Peyer's patch (tissue), 4 donors: ENCODE measurements at regions not wholly inside any gene's neighbourhood (a gene's known extent, or its start where the extent isn't known, plus 50 kb on each side); places are given as distances from the start of the nearest gene placed in this dataset.
"Not testable (repeated sequence)": the region's sequence is repeated elsewhere in the genome, so short reads cannot be mapped to it uniquely, and the experiment has no call there.

Experiments
- DNase-seq, 3 donors: peaks; one replicate each; pipeline ENCODE4 v3.0.0-alpha.2; 2017 to 2019
- H3K27ac ChIP-seq, 4 donors: fragments of 200-600 bp; sonication (generic); one replicate each; pipeline ENCODE4 v1.5.1; 2016 to 2019
- H3K27me3 ChIP-seq, 2 donors: fragments of 200-600 bp; sonication (generic); one replicate each; pipeline ENCODE4 v1.5.1; 2019
- H3K36me3 ChIP-seq, 3 donors: fragments of 200-600 bp; sonication (generic); one replicate each; pipeline ENCODE4 v1.5.1; 2016 to 2019
- H3K4me1 ChIP-seq, 4 donors: fragments of 200-600 bp; sonication (generic); one replicate each; pipeline ENCODE4 v1.5.1; 2016 to 2019
- H3K4me3 ChIP-seq, 4 donors: fragments of 200-600 bp; sonication (generic); 1 replicate in 3 of 4; 2 replicates in 1 of 4; pipeline ENCODE4 v1.5.1; 2016 to 2019; ENCODE audit warnings: mild to moderate bottlenecking in 1 of 4
- H3K9me3 ChIP-seq, 4 donors: fragments of 200-600 bp; sonication (generic); one replicate each; pipeline ENCODE4 v1.5.1; 2016 to 2019; ENCODE audit warnings: mild to moderate bottlenecking in 1 of 4
- CTCF ChIP-seq, 6 experiments: fragments of 450-650 bp in 4 of 6; fragments of 200-600 bp in 2 of 6; sonication (generic) in 1 of 6; IDR thresholded peaks; one replicate each; pipeline ENCODE4 v1.5.1; 2017 to 2019; ENCODE audit warnings: antibody characterized with exemption in 6 of 6, mild to moderate bottlenecking in 3 of 6, moderate library complexity in 1 of 6
- POLR2A ChIP-seq, 2 donors: fragments of 450-650 bp; IDR thresholded peaks; one replicate each; pipeline ENCODE4 v1.5.1; 2017; ENCODE audit warnings: antibody characterized with exemption in 2 of 2, mild to moderate bottlenecking in 2 of 2, moderate library complexity in 2 of 2

GRCh38 chr13:88031980-88032559, 360.9 kb downstream of the SLITRK5 start:
- Histone ChIP-seq H3K27me3 (no peaks in the 10 kb centered on the region), H3K4me1 (no peaks in the 10 kb centered on the region), H3K27ac (no peak overlapping the region), H3K9me3 (no peaks in the 10 kb centered on the region), H3K36me3 (no peaks in the 10 kb centered on the region), H3K4me3 (no peak overlapping the region)
- no peak for DNase-seq
- no peak for TF ChIP-seq POLR2A (IDR thresholded peaks at IDR 0.05)
- TF ChIP-seq CTCF (IDR thresholded peaks at IDR 0.05), result no peak

- not testable (repeated sequence) for H3K36me3 ChIP-seq, H3K9me3 ChIP-seq, H3K4me3 ChIP-seq, H3K27me3 ChIP-seq, DNase-seq, H3K27ac ChIP-seq, H3K4me1 ChIP-seq
These were observed 365.0 kb downstream of the SLITRK5 start for GRCh38 chr13:88036205-88036604.

GRCh38 chr13:88042489-88042888, 371.3 kb downstream of the SLITRK5 start:
- Histone ChIP-seq H3K4me1 (no peaks in the 10 kb centered on the region), H3K27ac (no peak overlapping the region), H3K4me3 (no peak overlapping the region), H3K36me3 (no peaks in the 10 kb centered on the region), H3K27me3 (no peaks in the 10 kb centered on the region), H3K9me3 (no peaks in the 10 kb centered on the region)
- no peak for DNase-seq
- no peak for TF ChIP-seq CTCF (IDR thresholded peaks at IDR 0.05)
- TF ChIP-seq POLR2A (IDR thresholded peaks at IDR 0.05), result no peak

GRCh38 chr13:88051746-88052482, 380.7 kb downstream of the SLITRK5 start:
- DNase-seq, result peak in 1 of 3 donors; percentile 28
- Histone ChIP-seq H3K4me1 (no peaks in the 10 kb centered on the region), H3K36me3 (no peaks in the 10 kb centered on the region), H3K27me3 (no peaks in the 10 kb centered on the region), H3K9me3 (no peaks in the 10 kb centered on the region), H3K27ac (no peak overlapping the region), H3K4me3 (no peak overlapping the region)
- no peak for TF ChIP-seq CTCF (IDR thresholded peaks at IDR 0.05)
- TF ChIP-seq POLR2A (IDR thresholded peaks at IDR 0.05), result no peak

GRCh38 chr13:88063741-88064140, 392.6 kb downstream of the SLITRK5 start:
- DNase-seq, result no peak
- Histone ChIP-seq H3K9me3 (no peaks in the 10 kb centered on the region), H3K27me3 (no peaks in the 10 kb centered on the region), H3K4me3 (no peak overlapping the region), H3K27ac (no peak overlapping the region), H3K36me3 (no peaks in the 10 kb centered on the region), H3K4me1 (no peaks in the 10 kb centered on the region)
- TF ChIP-seq CTCF (IDR thresholded peaks at IDR 0.05) (no peak), POLR2A (IDR thresholded peaks at IDR 0.05) (no peak)

- H3K27ac ChIP-seq, result no peak overlapping the region
- no peak overlapping the region for H3K4me3 ChIP-seq
- no peaks in the 10 kb centered on the region for H3K4me1 ChIP-seq
- H3K36me3 ChIP-seq, result no peaks in the 10 kb centered on the region
- no peaks in the 10 kb centered on the region for H3K9me3 ChIP-seq
- no peaks in the 10 kb centered on the region for H3K27me3 ChIP-seq
- DNase-seq, result no peak
- TF ChIP-seq CTCF (IDR thresholded peaks at IDR 0.05) (no peak), POLR2A (IDR thresholded peaks at IDR 0.05) (no peak)
These were observed 395.7 kb downstream of the SLITRK5 start for GRCh38 chr13:88066847-88067246.
